Tibial artery (tissue), 4 donors: ENCODE measurements at regions not wholly inside any gene's neighbourhood (a gene's known extent, or its start where the extent isn't known, plus 50 kb on each side); places are given as distances from the start of the nearest gene placed in this dataset.

ENCODE experiments used
- DNase-seq, 2 donors: peaks; one replicate each; pipeline ENCODE4 v3.0.0-alpha.2; 2019
- H3K27ac ChIP-seq, 2 donors: fragments of 200-600 bp; sonication (generic) in 1 of 2; 1 replicate in 1 of 2; 2 replicates in 1 of 2; pipeline ENCODE4 v1.5.1; 2018 to 2019; ENCODE audit warnings: mild to moderate bottlenecking in 1 of 2
- H3K27me3 ChIP-seq, 2 donors: fragments of 200-600 bp; sonication (generic) in 1 of 2; one replicate each; pipeline versions ENCODE4 v1.5.1 to v1.6.0; 2016 to 2019
- H3K36me3 ChIP-seq, 3 donors: fragments of 200-600 bp; sonication (generic) in 2 of 3; one replicate each; pipeline ENCODE4 v1.5.1; 2016 to 2019; ENCODE audit warnings: mild to moderate bottlenecking in 2 of 3
- H3K4me1 ChIP-seq, 4 donors: fragments of 200-600 bp; sonication (generic) in 2 of 4; 1 replicate in 3 of 4; 2 replicates in 1 of 4; pipeline ENCODE4 v1.5.1; 2016 to 2019
- H3K4me3 ChIP-seq, 2 donors: fragments of 200-600 bp; sonication (generic) in 1 of 2; 1 replicate in 1 of 2; 2 replicates in 1 of 2; pipeline ENCODE4 v1.5.1; 2018 to 2019; ENCODE audit warnings: mild to moderate bottlenecking in 2 of 2
- H3K9me3 ChIP-seq, 3 donors: fragments of 200-600 bp; sonication (generic) in 1 of 3; one replicate each; pipeline ENCODE4 v1.5.1; 2016 to 2019
- intact Hi-C: fragments of 100-400 bp; cut with DNase I; formaldehyde crosslinking; loops from one replicate; pipeline ENCODE4 v1.15.0; 2023; ENCODE audit warnings: low total_unique reads
- TF ChIP-seq, protein P1 (sequence below), 2 experiments: fragments of 200-600 bp in 1 of 2; fragments of 450-650 bp in 1 of 2; IDR thresholded peaks; one replicate each; pipeline ENCODE4 v1.5.1; 2017 to 2019; ENCODE audit warnings: antibody characterized with exemption in 2 of 2, mild to moderate bottlenecking in 1 of 2, moderate library complexity in 1 of 2

DNA sequence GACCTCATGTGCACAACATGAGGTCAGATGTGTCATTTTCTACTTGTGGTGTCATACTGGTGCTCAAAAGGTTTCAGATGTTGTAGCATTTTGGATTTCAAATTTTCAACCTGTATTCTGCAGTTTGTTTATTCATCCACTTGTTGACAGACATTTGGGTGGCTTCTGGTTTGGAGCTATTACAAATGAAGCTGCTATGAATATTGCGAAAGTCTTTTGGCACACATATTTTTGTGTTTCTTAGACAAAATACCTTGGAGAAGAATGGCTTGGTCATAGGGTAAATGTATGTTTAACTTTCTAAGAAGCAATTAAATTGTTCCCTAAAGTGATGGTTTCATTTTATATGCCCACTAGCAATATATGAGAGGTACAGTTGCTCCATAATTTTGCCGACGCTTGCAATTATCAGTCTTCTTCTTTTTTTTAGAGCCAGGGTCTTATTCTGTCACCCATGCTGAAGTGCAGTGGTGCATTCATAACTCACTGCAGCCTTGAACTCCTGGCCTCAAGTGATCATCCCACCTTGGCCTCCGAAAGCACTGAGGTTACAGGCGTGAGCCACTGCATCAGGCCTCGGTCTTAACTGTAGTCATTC, 70.7 kb upstream of the TRPC7 start:
- Histone ChIP-seq H3K9me3 (no peaks in the 10 kb centered on the region), H3K27me3 (no peaks in the 10 kb centered on the region), H3K4me1 (no peaks in the 10 kb centered on the region), H3K4me3 (no peak overlapping the region), H3K36me3 (no peaks in the 10 kb centered on the region), H3K27ac (no peak overlapping the region)
- no peak for DNase-seq
- intact Hi-C loops: no loop called here
- TF ChIP-seq, protein P1, sequence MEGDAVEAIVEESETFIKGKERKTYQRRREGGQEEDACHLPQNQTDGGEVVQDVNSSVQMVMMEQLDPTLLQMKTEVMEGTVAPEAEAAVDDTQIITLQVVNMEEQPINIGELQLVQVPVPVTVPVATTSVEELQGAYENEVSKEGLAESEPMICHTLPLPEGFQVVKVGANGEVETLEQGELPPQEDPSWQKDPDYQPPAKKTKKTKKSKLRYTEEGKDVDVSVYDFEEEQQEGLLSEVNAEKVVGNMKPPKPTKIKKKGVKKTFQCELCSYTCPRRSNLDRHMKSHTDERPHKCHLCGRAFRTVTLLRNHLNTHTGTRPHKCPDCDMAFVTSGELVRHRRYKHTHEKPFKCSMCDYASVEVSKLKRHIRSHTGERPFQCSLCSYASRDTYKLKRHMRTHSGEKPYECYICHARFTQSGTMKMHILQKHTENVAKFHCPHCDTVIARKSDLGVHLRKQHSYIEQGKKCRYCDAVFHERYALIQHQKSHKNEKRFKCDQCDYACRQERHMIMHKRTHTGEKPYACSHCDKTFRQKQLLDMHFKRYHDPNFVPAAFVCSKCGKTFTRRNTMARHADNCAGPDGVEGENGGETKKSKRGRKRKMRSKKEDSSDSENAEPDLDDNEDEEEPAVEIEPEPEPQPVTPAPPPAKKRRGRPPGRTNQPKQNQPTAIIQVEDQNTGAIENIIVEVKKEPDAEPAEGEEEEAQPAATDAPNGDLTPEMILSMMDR (IDR thresholded peaks at IDR 0.05): no peak

DNA sequence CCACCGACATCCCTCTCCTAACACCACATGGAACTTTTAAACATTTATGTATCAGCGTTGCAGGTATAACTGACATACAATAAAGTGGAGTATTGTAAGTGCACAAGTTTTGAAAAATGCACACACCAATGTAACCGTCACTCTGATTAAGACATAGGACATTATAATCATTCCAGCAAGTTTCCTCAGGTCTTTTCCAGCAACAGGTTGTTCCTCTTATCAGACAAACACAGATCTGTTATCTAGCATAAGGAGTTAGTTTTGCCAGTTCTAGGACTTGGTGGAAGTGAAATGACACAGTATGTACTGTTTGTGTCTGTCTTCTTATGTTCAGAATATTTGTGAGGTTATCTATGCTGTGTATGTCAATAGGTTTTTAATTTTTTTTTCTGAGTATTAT, 69.5 kb upstream of the TRPC7 start:
- intact Hi-C loops: no loop called here
- Histone ChIP-seq H3K36me3 (no peaks in the 10 kb centered on the region), H3K27ac (no peak overlapping the region), H3K9me3 (no peaks in the 10 kb centered on the region), H3K4me3 (no peak overlapping the region), H3K4me1 (no peaks in the 10 kb centered on the region), H3K27me3 (no peaks in the 10 kb centered on the region)
- no peak for DNase-seq
- TF ChIP-seq, protein P1 (IDR thresholded peaks at IDR 0.05): no peak

DNA sequence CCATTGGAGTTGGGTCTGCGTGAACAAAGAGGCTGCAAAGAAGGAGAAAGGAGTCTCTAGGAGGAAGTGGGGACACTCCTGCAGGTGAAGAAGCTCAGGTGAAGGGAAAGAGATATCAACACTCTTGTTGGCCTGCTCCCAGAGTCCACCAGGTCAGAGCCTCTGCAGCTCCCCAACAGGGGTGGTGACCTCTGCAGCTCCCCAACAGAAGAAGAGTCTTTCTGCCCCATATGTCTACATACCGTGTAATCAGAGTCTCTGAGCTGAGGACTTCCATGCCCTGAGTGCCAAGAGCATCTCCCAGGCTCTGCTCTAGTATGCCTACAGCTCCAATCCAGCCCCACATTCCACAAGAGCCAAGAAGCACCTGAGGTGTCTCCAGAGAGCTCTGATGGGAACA, 67.4 kb upstream of the TRPC7 start:
- intact Hi-C loops: no loop called here

GRCh38 chr5:136430081-136430480, 64.7 kb upstream of the TRPC7 start:
- intact Hi-C loops: no loop called here
- H3K36me3 ChIP-seq: no peaks in the 10 kb centered on the region

More for the DNA sequence above, 67.4 kb upstream of the TRPC7 start:
- H3K36me3 ChIP-seq: no peaks in the 10 kb centered on the region
- TF ChIP-seq, protein P1 (IDR thresholded peaks at IDR 0.05): no peak
- H3K9me3 ChIP-seq: no peaks in the 10 kb centered on the region
- no peak overlapping the region for H3K27ac ChIP-seq
- no peak overlapping the region for H3K4me3 ChIP-seq
- no peak for DNase-seq
- H3K4me1 ChIP-seq: no peaks in the 10 kb centered on the region
- no peaks in the 10 kb centered on the region for H3K27me3 ChIP-seq

DNA sequence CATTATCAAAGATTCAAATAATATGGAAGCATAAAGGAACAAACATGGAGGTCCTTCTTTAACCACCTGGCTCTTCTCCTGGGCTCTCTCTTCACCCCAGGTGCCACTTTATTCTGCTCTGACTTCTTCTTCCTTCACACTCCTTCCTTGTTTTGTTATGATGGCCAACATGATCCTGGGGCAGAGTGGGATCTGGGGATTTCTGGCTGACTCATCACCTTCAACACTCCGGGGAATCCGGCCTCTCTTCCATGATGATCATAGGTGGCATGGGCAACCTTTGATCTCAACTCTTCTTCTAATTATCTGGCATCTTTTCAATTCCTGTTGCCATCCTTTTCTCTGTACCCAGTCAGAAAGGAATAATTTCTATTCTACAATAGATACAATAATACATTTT, 62.1 kb upstream of the TRPC7 start:
- TF ChIP-seq, protein P1 (IDR thresholded peaks at IDR 0.05): no peak
- Histone ChIP-seq H3K4me1 (no peaks in the 10 kb centered on the region), H3K9me3 (no peaks in the 10 kb centered on the region), H3K27me3 (no peaks in the 10 kb centered on the region), H3K27ac (no peak overlapping the region), H3K4me3 (no peak overlapping the region), H3K36me3 (no peaks in the 10 kb centered on the region)
- no peak for DNase-seq
- intact Hi-C loops: no loop called here

More at GRCh38 chr5:136430081-136430480, 64.7 kb upstream of the TRPC7 start:
- no peak for DNase-seq
- TF ChIP-seq, protein P1 (IDR thresholded peaks at IDR 0.05): no peak
- H3K27me3 ChIP-seq: no peaks in the 10 kb centered on the region
- no peaks in the 10 kb centered on the region for H3K9me3 ChIP-seq
- no peak overlapping the region for H3K4me3 ChIP-seq
- no peak overlapping the region for H3K27ac ChIP-seq
- no peaks in the 10 kb centered on the region for H3K4me1 ChIP-seq

DNA sequence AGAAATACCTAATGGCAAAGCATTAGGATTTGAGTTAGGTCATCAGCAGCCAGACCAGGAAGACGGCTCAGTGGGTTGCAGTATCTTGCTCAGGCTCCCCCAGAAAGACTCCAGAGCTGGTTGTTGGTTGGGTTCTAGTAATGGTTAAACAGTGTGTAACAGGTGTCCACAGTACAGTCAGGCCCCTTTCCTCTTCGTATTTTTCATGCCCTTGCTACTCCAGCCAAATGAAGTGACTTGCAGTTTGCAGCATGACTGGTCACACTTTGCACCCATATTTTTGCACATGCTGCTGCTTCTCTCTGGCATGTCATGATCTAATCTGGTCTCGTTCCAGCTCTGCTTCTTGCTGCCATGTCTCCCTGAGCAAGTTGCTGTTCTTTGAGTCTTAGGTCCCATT, 60.6 kb upstream of the TRPC7 start:
- H3K4me1 ChIP-seq: no peaks in the 10 kb centered on the region
- no peak for DNase-seq
- H3K9me3 ChIP-seq: no peaks in the 10 kb centered on the region
- TF ChIP-seq, protein P1 (IDR thresholded peaks at IDR 0.05): no peak
- H3K4me3 ChIP-seq: no peak overlapping the region
- H3K27me3 ChIP-seq: no peaks in the 10 kb centered on the region
- intact Hi-C loops: loop anchor here (2.0 kb wide), 1 partner anchor 177 kb away; no protein-coding TSS in a partner anchor
- H3K27ac ChIP-seq: no peak overlapping the region
- H3K36me3 ChIP-seq: no peaks in the 10 kb centered on the region
